Thoracic aorta (tissue), 2 donors: ENCODE measurements at regions not wholly inside any gene's neighbourhood (a gene's known extent, or its start where the extent isn't known, plus 50 kb on each side); places are given as distances from the start of the nearest gene placed in this dataset.

Experiments
- ATAC-seq: fragments of 150-250 bp; one replicate; pipeline ENCODE4 v1.8.0; 2017; ENCODE audit warnings: low read depth; ENCODE audit not compliant: insufficient number of reproducible peaks, low FRiP score
- DNase-seq: peaks from one replicate; pipeline ENCODE4 v3.0.0-alpha.2; 2020; ENCODE audit warnings: low spot score
- H3K27ac ChIP-seq, 2 donors: fragments of 200-600 bp; sonication (generic); 1 replicate in 1 of 2; 2 replicates in 1 of 2; pipeline ENCODE4 v1.5.1; 2016; ENCODE audit warnings: mild to moderate bottlenecking in 2 of 2, moderate library complexity in 2 of 2
- H3K27me3 ChIP-seq: fragments of 200-600 bp; sonication (generic); replicated peaks from 2 replicates; pipeline ENCODE4 v1.6.0; 2016; ENCODE audit warnings: mild to moderate bottlenecking; ENCODE audit not compliant: insufficient read depth
- H3K36me3 ChIP-seq: fragments of 200-600 bp; sonication (generic); one replicate; pipeline ENCODE4 v1.5.1; 2016
- H3K4me1 ChIP-seq, 2 donors: fragments of 200-600 bp; sonication (generic); 1 replicate in 1 of 2; 2 replicates in 1 of 2; pipeline versions ENCODE4 v1.5.1 to v1.6.0; 2016; ENCODE audit warnings: low read depth in 2 of 2, mild to moderate bottlenecking in 1 of 2; ENCODE audit not compliant: control insufficient read depth in 1 of 2
- H3K4me3 ChIP-seq: fragments of 200-600 bp; sonication (generic); 2 replicates; pipeline ENCODE4 v1.5.1; 2016; ENCODE audit warnings: mild to moderate bottlenecking
- H3K9me3 ChIP-seq: fragments of 200-600 bp; sonication (generic); 2 replicates; pipeline ENCODE4 v1.5.1; 2016
- TF ChIP-seq, protein P1 (sequence below): fragments of 200-600 bp; sonication (generic); IDR thresholded peaks from one replicate; pipeline ENCODE4 v1.5.1; 2019; ENCODE audit warnings: antibody characterized with exemption

GRCh38 chr4:171087089-171087488 lies 726.1 kb upstream of the GALNTL6 start:
- DNase-seq = no peak
- no peaks in the 10 kb centered on the region for H3K36me3 ChIP-seq
- TF ChIP-seq, protein P1, sequence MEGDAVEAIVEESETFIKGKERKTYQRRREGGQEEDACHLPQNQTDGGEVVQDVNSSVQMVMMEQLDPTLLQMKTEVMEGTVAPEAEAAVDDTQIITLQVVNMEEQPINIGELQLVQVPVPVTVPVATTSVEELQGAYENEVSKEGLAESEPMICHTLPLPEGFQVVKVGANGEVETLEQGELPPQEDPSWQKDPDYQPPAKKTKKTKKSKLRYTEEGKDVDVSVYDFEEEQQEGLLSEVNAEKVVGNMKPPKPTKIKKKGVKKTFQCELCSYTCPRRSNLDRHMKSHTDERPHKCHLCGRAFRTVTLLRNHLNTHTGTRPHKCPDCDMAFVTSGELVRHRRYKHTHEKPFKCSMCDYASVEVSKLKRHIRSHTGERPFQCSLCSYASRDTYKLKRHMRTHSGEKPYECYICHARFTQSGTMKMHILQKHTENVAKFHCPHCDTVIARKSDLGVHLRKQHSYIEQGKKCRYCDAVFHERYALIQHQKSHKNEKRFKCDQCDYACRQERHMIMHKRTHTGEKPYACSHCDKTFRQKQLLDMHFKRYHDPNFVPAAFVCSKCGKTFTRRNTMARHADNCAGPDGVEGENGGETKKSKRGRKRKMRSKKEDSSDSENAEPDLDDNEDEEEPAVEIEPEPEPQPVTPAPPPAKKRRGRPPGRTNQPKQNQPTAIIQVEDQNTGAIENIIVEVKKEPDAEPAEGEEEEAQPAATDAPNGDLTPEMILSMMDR = no peak
- H3K9me3 ChIP-seq = peaks cover 3% of the 10 kb centered on the region
- ATAC-seq = no peak
- no peaks in the 10 kb centered on the region for H3K4me1 ChIP-seq
- H3K27me3 ChIP-seq = no peaks in the 10 kb centered on the region
- H3K4me3 ChIP-seq = no peak overlapping the region
- no peak overlapping the region for H3K27ac ChIP-seq

GRCh38 chr4:171067422-171067821 lies 745.8 kb upstream of the GALNTL6 start:
- Histone ChIP-seq H3K4me3 (no peak overlapping the region), H3K27me3 (no peaks in the 10 kb centered on the region), H3K36me3 (no peaks in the 10 kb centered on the region), H3K4me1 (no peaks in the 10 kb centered on the region), H3K27ac (no peak overlapping the region), H3K9me3 (no peaks in the 10 kb centered on the region)
- ATAC-seq (no peak), DNase-seq (no peak)
- TF ChIP-seq, protein P1 = no peak

DNA sequence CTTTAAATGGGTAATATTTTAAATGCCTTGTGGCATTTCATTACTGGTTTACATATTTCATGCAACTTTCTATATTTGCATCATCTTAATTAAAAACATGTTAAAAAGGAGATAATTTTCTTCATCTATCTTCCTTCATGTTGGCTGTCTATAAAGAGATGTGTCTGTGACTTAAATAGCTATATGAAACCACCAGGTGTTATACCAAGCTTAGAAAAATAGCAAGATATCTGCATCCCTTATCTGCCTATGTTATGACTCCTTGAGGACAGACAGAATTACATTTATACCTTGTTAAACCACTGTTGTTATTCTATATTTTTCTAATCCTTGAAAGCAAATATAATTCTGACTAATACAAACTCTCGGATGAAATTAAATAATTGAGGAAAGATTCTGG lies 763.8 kb upstream of the GALNTL6 start:
- Histone ChIP-seq H3K27ac (no peak overlapping the region), H3K36me3 (no peaks in the 10 kb centered on the region), H3K9me3 (no peaks in the 10 kb centered on the region), H3K27me3 (no peaks in the 10 kb centered on the region), H3K4me1 (no peaks in the 10 kb centered on the region), H3K4me3 (no peak overlapping the region)
- ATAC-seq (no peak), DNase-seq (no peak)
- TF ChIP-seq, protein P1 = no peak

DNA sequence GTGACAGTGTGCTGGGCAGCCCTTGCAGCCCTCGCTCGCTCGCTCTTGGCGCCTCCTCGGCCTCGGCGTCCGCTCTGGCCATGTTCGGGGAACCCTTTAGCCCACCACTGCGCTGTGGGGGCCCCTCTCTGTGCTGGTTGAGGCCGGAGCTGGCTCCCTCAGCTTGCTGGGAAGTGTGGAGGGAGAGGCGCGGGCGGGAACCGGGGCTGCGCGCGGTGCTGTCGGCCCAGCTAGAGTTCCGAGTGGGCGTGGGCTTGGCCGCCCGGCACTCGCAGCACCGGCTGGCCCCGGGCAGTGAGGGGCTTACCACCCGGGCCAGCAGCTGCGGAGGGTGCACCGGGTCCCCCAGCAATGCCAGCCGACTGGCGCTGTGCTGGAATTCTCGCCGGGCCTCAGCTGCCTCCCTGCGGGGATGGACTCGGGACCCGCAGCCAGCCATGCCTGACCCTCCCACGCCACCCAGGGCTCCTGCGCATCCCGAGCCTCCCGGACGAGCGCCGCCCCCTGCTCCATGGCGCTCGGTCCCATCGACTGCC lies 770.1 kb upstream of the GALNTL6 start:
- no peaks in the 10 kb centered on the region for H3K27me3 ChIP-seq
- no peaks in the 10 kb centered on the region for H3K36me3 ChIP-seq
- TF ChIP-seq, protein P1 = no peak
- H3K9me3 ChIP-seq = no peaks in the 10 kb centered on the region
- no peak for DNase-seq
- H3K27ac ChIP-seq = no peak overlapping the region
- H3K4me3 ChIP-seq = no peak overlapping the region
- no peaks in the 10 kb centered on the region for H3K4me1 ChIP-seq
- no peak for ATAC-seq

GRCh38 chr4:171035909-171036308 lies 777.3 kb upstream of the GALNTL6 start:
- Histone ChIP-seq H3K4me3 (no peak overlapping the region), H3K9me3 (no peaks in the 10 kb centered on the region), H3K4me1 (no peaks in the 10 kb centered on the region), H3K27ac (no peak overlapping the region), H3K36me3 (no peaks in the 10 kb centered on the region), H3K27me3 (no peaks in the 10 kb centered on the region)
- ATAC-seq = no peak
- TF ChIP-seq, protein P1 = no peak
- no peak for DNase-seq
